ENCODE measurements at regions not wholly inside any gene's neighbourhood (a gene's known extent, or its start where the extent isn't known, plus 50 kb on each side); places are given as distances from the start of the nearest gene placed in this dataset.
A peak's percentile ranks its signal among the peaks of the same experiment; 100 is the strongest.

DNA sequence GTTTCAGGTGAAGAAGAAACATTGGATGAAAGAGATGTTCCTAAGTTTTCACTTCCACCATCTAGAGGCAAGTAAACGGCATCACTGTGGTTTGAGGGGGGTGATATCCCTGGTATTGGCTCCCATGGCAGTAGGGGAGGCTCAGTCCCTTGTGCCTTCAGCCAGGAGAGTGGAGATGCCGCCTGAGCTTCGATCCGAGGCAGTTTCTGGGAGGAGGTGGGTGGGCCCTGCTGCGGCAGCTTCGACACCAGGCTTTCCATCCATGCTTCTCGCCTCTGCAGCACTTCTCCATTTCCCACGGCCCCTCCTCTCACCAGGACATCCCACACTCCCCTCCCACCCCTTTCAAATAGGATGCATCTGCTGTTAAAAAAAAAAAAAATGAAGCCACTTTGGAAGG is 258.3 kb downstream of the GADD45G start:
- DNase-seq (ENCODE audit: low spot score): no peak

DNA sequence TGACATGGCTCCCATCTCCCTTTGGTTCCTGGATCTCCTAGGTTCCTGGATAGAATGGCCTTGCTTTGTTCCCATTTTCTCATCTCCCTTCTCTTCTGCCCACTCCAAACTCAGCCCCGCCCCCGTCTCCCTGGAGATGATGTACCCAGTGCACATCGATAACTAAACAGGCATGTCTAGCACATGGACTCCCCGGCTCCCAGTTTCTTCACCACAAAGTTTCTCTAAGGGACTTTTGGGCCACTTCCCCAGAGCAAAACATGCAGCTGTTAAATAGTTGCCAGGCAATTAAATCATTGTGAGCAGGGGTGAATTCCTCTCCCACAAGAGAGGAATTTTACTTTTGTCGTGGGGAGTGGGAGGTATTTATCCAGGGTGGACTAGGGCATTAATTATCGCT is 259.0 kb downstream of the GADD45G start:
- no peak for DNase-seq (ENCODE audit: low spot score)

DNA sequence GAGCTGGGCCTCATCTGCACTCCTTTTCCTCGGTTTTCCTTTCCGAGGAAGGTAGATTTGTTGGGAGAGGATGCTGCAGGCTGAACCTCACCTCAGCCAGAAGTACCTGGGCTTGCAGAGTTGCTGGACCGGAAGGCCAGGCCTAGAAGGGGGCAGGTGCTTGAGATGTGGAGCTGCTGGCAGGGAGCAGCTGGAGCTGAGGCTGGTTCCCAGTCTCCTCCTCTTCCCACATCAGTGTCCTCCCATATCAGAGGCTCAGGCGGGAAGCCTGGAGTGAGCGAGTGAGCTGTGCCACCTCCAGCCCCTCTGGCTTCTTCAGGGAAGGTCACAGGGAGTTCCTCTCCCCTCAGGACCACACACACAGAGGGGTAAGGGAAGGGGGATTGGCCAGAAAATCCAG is 259.4 kb downstream of the GADD45G start:
- DNase-seq (ENCODE audit: low spot score): no peak

DNA sequence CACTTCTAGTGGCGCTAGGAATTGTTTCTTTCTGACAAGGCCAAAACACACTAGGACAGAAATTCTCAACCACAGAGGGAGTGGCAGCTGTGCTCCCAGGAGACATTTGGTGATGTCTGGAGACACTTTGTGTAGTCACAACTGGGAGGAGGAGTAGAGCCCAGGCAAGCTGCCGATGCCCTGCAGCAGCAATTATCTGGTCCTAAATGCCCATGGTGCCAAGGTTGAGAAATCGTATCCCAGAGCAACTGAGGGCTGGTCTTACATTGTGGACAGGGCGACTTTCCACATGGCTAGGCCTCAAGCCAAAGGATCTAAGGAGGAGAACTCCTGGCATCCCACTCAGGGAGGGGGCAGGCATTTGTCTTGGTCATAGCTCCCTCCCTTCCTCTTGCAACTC is 259.9 kb downstream of the GADD45G start:
- DNase-seq (ENCODE audit: low spot score): no peak

DNA sequence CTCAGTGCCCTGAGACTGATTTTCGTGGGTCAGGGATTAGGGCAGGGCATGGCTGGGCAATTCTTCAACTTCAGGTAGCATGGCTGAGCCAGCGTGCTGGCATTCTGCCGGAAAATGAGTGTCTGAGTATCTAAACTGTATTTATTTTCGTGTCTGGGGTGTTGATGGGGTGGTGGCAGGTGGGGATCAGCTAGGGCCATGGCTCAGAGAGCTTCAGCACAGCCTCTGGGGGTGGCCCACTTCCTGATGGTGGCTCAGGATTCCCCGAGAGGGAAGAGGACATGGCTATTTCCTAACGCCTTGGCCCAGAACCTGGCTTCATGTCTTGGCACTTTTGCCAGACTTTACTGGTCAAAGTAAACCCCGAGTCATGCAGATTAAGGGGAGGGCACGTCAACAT is 260.5 kb downstream of the GADD45G start:
- DNase-seq (ENCODE audit: low spot score): no peak

DNA sequence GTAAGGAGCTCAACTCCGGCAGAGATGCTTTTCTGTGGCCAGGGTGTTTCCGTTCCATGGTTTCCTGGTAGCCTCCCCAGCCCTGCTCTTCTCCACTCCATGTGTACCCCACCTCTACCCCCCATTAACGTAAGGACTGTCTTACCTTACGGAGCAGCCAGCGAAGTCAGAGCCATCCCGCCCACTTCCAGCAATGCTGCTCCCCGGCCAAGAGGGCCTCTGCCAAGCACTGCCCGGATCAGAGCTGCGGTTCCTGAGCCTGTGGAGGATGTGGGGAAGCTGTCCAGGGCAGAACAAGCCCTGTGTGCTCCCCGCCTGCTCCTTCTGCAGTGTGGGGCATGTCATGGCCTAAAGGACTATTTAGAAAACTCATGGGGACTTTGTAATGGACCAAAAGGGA is 261.2 kb downstream of the GADD45G start:
- DNase-seq (ENCODE audit: low spot score): no peak

DNA sequence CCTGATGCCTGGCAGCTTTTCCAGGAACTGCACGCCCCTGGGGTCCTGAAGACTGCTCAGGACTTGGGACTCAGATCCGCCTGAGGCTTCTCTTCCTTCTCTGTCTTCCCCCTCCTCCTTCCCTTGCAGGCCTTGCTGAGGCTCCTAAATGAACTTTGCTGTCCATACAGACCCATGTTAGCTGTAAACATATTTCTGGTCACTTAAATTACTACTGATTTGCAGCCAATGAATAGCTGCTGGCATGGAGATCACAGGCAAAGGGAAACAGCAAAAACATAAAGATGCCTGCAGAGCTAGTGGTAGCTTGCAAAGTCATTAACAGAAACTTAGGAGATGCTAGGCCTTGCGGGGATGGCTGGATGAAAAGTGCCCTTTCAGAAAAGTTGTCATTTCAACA is 261.9 kb downstream of the GADD45G start:
- DNase-seq (ENCODE audit: low spot score): no peak

DNA sequence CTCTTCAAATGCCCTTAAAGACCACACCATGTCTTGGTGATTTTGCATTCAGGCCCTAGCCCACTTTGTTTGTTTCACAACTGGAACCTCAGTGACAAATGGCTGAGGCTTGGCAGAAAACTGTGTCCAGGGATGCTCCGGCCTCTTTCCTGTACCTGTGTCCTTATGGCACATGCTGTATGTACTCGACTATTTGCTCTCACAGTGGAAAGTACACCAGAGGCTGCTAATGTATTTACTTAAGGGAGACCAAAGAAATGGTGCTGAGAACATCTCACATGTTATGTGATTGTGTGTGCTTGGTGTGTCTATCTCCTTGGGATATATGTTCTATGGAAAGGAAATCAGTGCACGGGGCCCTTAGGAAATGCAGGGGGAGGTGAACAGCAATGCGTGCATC is 263.3 kb downstream of the GADD45G start:
- DNase-seq (ENCODE audit: low spot score): no peak

DNA sequence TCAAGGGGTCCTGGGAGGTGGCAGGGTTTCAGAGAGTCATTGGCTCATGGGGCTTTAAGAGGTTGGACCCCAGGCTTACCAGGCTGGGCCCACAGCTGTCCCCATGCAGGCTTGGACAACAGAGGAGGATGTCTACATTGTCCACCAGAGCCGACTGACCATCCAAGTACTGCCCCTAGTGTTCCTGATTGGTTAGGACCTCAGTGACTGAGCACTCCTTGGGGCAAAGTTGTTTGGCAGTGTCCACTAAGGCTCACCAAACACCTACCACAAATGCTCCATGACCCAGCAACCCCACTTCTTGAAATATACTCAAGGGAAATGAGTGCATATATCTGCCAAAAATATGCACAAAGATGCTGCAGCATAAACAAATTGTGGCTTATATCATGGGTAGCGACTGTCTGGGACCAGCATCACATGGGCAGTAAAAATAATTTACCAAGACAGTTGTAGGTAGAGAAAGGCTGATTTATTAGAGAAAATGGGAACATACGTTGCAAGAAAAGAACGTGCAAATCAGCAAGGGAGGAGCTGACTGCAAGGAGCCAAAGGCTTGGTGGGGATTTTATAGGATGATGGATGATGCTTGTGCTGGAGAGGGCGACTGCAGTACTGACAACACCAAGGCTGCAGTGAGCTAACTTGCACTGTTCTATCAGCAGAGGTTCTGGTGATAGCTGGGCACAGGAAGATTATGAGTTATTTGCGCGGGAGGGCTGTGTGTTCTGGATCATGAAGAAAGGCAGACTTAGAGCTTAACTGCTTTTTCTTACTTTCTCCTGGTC is 265.2 kb downstream of the GADD45G start:
- DNase-seq (ENCODE audit: low spot score): peak; percentile 28

DNA sequence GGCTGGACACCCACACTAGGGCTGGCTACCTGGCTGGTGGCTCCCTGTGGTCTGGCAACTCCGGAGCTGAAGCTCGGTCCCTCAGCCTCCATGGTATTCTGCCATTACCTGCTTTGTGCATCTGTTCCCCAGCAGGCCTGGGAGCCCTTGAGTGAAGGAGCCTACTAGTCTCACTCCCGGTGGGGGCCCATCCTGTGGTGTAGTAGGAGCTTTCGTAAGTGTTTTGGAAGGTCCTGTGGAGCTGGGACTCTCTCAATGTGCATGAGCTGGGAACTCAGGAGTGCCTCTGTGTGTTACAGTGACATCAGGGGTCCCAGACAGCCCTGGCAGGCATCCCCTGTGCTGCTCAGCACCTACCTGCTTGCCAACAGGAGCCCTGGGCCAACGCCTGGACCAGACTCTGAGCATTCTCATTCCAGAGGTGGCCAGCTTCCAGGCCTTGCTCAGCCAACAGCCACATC is 267.1 kb downstream of the GADD45G start:
- peak; percentile 38 for DNase-seq (ENCODE audit: low spot score)

DNA sequence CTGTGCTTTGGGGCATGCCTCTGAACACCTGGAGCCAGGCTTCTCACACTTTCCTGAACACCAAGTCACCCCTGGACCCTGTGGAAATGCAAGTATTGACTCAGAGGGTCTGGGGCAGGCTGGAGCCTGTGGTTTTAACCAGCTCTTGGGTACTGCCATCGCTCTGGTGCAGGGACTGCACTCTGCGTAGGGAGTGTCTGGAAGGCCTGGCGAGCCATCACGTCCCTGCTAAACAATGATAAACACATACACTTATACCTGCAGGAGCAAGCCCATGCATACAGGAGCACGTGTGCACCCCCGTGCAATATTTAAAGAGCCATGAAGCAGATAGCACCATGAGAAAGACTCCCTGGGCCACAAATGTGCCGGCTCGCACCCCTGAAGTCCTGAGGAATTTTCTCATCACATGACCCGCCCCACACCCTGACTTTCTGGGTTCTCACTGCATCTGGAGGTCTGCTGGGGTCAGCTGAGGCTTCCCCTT is 267.7 kb downstream of the GADD45G start:
- DNase-seq (ENCODE audit: low spot score): no peak

DNA sequence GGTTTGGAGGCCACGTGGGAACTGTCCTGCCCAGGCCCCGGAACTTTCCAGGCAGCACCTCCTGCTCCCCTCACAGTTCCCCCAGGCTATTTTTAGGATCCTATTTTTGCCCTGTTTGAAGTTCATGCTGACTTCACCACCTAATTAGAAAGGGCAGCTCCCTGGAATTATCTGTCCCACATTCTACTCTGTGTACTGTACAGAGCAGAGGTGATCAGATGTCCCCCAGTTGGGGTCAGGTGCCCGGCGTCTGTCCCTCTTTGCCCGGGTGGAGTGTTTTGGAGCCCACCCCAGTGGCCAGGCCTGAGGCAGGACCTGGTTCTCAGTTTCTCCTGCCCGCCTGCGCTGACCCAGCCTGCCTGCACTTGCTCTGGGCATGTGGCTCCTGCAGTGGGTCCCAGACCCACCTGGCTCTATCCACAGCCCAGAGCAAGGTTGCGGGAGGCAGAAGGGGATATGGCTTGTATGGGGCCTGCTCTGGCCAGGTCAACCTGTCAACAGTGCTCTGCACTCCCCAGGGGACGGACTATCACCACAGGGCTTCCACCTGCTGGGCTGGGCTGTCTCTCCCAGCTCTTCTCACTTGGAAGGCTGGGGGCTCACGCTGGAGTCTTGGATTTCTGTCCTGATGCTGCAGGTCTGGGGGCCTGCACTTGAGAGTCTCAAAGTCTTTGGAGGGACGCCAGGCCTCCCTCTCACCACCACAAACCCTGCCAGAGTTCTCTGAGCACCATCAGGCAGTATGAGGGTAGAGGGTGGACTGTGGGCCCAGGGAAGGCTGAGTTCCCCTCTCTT is 268.3 kb downstream of the GADD45G start:
- peak; percentile 54 for DNase-seq (ENCODE audit: low spot score)

DNA sequence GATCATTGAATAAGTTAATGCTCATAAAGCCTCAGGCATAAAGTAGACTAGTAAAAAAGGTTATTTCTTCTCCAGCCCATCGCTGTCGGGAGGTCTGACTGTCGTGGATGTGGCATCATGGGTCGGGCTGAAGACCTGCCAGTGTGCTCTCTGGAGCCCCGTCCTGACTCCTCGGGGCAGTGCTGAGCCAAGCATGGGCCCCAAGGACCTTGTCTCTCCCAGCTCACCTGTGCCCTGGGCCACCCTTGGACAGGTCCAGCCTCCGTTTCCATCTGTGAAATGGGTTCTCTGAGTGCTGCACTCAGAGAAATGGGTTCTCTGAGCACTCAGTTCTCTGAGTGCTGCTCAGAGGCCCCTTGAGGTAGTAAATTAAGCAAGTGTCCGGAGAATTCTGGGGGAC is 269.0 kb downstream of the GADD45G start:
- DNase-seq (ENCODE audit: low spot score): peak; percentile 41

DNA sequence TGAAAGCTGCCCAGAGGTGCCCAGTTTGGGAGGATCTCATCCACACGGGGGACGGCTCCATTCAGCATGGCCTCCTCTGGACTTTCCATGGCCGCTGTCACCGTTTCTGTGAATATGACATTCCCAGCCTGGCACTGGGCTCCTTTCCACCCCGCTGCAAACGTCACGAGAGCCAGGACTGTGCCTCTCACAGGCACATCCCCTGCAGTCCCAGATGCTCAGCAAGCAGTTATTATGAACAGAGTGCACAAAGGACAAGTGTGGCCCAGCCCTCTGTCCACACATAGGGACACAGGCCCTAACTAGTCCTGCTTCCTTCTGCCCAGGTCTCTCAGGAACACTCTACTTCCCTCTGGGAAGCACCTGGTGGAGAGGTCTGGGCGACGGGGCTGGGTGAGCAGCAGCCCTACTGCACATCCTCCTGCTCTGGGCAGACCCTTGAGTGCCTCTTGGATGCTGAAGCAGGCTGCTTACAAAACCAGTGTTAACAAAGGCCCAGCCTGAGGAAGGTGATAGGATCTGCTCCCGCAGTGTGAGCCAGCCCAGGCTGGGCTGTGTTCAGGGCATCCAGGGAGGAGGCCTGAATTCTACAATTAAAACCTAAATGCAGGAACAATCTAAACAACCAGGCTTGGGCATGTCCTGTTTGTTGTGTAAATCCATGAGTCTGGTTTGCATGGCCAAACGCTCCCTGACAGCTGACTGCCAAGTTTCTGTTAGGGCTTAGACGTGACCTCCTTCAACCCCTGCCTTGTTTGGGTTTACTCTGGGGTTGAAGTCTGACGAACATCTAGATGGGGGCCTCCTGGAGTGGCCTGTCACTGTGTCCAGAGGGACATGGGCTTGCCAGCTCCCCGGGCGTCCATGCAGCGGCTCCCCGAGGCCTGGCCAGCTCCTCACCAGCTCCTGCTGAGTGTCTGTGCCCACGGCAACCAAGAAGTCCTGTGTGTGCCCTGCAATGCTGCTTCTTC is 269.8 kb downstream of the GADD45G start:
- DNase-seq (ENCODE audit: low spot score): peak; percentile 62

DNA sequence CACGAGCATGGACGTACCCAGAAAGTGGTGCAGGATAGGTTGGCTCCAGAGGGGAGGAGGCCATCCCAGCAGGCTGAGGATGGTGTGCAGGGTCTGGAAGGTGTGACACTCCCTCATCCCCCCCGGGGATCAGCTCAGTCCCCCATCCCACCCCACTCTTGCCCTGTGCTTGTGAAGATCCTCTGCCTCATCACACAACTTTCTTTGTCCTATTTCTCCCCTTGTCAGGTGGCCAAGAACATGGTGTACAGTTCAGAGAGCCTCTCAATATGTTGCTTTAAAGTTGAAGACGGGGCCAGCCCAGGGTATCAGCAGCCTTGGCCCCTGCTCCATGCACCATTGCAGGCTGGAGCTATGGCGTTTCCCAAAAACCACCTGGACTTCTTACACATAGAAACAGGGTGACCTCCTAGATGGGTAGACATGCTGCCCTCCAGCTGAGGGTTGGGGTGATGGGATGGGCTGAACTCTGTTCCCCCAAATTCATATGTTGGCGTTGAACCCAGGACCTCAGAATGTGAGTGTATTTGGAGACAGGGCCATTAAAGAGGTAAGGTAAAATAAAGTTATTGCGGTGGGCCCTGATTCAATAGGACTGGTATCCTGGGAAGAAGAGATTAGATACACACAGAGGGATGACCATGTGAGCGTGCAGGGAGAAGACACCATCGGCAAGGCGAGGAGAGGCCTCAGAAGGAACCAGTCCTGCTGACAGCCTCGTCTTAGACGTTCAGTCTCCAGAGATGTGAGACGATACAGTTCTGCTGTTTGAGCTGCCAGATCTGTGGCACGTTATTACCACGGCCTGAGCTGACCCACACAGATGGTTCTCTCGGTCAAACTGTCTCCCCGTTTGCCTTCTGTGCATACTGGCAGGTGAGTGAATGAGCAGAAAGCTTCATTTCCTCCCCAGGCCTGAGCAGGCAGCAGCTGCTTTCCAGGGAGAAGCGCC is 272.5 kb downstream of the GADD45G start:
- peak; percentile 55 for DNase-seq (ENCODE audit: low spot score)

DNA sequence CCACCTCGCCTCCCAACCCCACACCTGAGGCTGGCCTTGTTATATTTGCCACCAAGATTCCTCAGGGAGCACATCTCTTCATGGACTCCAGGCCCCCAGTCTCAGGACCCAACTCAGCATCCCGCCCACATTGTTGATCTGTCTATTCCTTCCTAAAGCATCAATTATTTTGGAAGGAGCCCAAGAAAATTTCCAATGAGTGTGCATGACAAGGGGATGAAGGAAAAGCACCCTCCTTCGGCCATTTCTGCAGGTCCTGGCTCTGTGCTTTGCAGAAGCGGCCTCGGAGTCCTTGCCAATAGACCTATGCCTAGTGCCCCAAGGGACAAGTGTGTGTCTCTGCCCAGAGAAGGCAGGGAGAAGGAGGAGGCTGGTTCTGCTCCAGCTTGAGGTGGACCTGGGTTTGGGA is 273.2 kb downstream of the GADD45G start:
- DNase-seq (ENCODE audit: low spot score): peak; percentile 38

DNA sequence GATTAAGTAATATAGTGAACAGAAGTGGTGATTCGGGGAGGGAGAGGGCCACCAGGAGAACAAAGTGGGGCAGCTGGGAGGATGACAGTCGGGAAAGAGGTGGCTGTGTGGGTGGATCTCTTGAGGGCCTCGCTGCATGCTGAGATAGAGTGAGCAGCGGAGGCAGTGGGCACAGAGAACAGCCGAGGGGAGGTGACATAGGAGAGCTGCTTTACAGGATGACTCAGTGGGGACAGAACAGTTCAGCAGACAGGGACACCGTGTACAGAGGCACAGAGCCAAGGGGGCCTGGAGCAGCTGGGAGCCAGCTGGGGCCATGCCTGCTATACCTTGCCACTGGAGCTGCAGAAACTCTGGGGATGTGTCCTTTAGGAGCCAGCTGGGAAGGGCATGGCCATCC is 273.9 kb downstream of the GADD45G start:
- DNase-seq (ENCODE audit: low spot score): peak; percentile 76

DNA sequence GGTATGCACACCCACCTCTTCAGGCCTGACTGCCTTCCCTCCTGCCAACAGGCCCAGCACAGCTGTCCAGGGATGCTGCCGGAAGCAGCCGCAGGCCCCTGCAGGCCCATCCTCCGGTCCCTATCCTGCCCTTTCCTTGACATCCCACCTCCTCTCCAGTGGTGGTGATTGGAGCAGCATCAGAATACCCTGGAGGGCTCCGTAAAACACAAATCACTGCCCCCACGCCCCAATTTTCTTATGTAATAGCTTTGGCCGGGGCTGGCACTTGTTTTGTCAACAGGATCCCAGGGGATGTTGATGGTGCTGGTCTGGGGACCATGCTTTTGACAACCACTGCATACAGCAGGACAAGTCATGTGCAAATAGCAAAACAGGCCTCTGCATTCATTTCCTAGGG is 274.5 kb downstream of the GADD45G start:
- peak; percentile 30 for DNase-seq (ENCODE audit: low spot score)

DNA sequence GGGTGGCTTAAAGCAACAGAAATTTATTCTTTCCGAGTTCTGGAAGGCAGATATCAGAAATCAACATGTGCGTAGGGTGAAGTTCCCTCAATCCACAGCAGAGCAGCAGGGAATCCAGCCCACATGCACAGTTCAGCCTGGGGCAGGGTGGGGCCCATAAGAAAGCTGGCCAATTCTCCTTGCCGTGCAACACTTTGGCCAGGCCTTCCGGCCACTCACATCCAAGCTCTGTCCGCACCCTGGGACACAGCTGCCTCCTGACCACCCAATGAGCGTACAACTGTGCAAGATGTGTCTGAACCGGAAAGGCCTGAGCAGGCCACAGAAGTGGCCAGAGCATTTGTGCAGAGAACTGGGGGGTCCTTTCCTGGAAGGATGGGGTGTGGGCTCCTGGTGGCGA is 274.9 kb downstream of the GADD45G start:
- peak; percentile 77 for DNase-seq (ENCODE audit: low spot score)

DNA sequence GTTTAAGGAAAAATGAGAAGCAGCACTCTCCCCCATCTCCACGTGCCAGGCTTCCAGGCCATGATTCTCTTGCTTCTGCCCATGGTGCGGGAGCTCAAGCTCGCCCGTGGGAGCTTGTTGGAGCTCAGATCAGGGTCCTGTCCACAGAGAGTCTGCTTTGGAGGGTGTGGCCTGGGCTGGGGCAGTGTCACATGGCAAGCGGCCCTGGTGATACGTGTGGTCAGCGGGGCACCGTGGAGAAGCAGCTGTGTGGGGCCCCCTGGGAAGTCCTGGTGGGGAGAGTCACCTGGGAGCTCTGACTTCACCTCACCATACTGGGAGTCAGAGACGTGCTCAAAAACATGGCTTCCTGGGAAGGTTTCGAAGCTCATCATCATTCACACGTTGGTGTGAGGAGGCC is 275.3 kb downstream of the GADD45G start:
- DNase-seq (ENCODE audit: low spot score): no peak

DNA sequence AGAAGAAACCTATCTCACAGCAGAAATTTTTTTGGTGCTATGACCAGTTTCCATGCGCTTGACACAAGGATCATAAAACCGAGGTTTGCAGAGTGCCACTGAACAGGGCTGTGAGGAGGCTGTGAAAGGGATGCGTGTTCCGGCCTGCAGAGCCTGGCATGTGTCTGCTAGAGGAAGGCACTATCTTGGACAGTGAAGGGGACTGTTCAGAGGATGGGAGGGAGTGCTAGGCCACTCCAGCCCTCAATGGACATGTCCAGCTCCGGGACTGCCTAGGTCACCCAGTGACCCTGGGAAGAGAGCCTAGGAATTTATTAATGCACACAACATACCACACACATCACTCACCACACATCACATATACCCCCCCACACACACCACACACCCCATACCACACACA is 275.9 kb downstream of the GADD45G start:
- no peak for DNase-seq (ENCODE audit: low spot score)

Data from left forelimb (tissue), 1 donor.